HG02884 (cell line): ENCODE measurements at regions not wholly inside any gene's neighbourhood (a gene's known extent, or its start where the extent isn't known, plus 50 kb on each side); places are given as distances from the start of the nearest gene placed in this dataset.
A peak's percentile ranks its signal among the peaks of the same experiment; 100 is the strongest.

Experiments
- ATAC-seq: cut with Tn5 transposase; IDR thresholded peaks from one replicate; pipeline ENCODE4 v1.9.1; 2021; ENCODE audit warnings: mild to moderate bottlenecking, moderate library complexity; ENCODE audit not compliant: unreplicated experiment

DNA sequence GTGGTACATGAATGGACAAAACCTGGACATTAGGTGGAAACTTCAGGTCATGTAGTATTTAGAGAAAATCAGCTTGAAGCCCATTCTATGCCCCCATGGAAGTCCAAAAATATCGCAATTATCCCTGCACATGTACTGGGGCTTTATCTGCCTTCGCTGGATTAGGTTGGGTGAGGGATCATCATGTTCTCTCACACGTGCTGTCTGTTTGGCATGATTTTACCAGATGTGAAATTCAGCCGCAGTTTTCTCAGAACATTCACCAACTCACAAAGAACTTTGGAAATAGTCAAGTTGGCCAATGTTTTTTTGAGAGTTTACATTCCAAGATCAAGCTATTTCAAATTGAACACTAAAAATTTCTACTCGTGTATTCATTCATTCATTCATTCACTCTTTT is 459.8 kb upstream of the CITED2 start:
- no peak for ATAC-seq

DNA sequence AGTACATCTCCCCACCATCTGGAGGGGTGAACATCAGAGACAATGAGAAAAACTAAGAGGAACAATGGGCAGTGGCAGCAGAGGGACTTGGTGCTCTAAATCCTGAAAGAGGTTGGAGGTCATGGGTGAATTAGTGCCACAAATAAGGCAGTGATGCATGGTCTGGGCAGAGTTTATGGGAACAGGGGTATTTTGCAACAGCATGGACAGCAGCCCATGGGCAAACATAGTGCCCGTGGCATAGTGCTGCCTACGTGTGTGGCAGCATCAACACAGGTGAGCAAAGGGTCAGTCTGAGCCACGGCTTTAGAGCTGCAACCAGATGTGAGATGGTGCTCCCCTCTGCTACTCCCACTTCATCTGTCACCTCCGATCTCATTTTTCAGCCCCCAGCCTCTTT is 459.1 kb upstream of the CITED2 start:
- no peak for ATAC-seq

DNA sequence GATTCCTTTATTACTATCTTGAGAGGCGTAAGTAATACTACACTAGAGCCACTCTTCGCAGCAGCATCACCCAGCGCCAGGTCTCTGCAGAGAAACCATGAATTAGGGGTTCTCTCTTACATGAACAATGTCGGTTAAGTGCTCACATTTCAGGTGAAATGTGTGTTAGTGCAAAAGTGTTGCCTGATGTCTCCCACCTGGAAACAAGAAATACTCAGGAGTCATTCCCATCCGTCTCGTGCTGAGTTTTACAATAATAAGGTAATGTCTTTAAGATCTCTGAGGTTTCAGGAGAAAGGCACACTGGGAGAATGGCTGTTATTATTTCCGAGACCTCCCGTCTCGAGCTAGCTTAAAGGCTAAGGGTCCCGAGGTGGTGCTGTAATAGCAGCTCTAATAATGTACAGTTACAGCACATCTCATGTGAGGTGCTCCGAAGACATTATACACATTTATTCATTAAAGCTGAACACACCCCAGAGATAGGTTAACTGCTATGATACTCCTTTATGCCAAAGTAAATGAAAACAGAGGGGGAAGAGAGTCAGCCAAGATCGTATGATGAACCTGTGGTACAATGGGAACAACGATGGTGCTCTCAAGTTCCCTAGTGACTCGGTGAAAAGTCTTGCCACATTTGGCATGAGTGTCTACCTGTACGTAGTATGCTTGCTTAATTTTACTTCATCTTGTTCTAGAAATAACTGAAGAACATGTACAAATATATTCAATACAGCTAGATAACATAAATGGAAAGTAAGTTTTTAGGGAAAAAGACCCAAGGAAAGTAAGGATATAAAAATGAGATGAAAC is 458.3 kb upstream of the CITED2 start:
- ATAC-seq = no peak

DNA sequence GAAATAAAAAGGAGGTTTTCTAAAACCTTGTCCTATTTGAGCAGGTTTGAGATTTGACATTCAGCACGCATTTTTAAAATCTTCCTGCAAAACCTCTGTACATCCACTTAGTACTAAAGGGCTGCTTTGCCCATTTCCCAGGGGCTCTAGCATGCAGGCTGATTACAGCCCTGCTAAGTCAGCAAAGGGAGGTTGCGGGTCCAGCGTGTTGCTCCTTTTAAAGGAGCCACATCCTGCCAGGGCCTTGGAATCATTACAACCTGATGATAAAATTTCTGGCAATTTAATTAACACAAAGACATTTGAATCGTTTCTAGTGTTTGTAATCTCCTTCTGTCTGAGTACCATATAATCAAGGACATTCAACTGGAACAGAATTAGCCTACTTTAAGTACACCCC is 455.1 kb upstream of the CITED2 start:
- ATAC-seq = no peak

DNA sequence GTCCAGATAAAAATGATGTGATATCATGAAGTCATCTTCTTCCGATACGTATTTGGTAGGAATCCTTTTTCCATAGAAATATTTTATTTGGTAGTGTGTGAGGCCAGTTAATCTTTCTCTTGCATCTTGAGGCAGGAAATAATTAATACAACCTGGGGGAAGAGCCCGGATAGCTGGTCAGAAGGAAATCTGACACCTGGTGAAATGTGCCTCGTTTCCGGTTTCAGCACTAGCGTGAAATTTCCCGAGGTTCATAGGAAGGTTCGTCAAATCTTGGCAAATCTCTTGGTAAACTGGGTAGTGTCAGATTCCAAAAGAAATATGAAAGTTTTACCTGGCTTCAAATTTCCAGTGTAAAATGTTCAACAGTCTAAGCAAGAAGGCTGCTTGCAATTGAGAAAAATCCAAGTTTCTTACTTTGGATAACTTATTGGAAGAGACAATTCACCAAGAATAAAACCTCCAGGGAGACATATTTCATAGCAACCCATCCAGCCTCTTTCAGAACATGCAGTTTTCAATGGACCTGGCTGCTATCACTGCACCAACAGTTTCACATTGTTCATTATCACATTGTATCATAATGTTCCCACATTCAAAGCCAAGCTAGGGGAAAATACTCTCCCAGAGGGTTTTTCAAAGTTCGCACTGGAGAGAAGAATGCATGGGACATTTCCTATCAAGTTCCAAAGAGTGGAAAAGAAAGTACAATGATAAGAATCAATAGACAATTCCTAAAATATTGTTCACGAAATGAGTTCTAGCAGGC is 454.5 kb upstream of the CITED2 start:
- ATAC-seq = no peak

DNA sequence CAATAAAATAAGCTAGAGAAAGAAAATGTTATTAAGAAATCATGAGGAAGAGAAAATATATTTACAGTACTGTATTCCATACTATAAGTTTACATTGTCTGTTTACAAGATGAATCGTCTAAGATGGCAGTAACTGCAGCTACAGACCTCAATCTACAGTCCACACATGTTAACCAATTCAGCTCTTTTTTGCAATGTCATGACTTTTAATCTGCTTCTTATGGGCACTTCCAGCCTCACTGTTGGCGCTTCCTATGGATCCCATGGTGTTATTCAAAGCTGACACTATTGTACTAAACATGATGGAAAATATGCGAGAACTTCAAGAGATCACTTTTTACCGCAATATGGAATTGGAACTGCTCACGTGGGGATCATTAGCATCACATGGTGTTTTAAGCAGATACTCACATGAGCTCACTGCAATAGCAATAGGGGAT is 451.5 kb upstream of the CITED2 start:
- no peak for ATAC-seq

DNA sequence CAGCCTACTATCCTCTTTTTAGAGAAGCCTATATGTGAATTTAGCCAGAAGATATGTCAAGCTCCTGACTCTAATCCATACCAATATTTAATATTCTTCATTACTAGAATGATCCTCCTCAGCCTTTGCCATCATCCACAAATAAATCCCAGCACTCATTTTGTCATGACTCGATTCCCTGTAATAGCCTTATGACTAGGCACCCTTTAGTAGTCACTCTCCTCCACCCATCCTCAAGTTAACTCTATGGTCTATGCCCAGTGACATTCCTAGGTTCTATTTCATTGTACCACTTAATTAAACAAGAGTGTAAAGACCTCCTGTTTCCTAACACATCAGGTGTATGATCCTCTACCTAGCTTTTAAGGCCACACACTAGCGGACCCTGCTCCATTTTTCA is 450.4 kb upstream of the CITED2 start:
- ATAC-seq = no peak

DNA sequence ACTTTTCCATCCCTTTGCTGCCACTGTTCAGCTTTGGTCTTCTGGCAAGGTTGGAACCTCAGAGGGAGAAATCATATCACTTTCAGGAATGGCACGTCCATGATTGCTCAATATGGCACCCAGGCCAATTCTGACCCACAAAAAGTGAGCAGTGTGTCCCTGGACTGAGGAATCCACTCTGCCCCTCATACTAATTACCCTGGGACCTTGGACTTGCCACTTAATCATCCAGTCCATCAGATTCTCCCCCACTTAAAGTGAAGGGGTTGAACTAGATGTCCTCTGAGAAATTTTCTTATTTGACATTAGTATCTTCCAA is 449.3 kb upstream of the CITED2 start:
- no peak for ATAC-seq

DNA sequence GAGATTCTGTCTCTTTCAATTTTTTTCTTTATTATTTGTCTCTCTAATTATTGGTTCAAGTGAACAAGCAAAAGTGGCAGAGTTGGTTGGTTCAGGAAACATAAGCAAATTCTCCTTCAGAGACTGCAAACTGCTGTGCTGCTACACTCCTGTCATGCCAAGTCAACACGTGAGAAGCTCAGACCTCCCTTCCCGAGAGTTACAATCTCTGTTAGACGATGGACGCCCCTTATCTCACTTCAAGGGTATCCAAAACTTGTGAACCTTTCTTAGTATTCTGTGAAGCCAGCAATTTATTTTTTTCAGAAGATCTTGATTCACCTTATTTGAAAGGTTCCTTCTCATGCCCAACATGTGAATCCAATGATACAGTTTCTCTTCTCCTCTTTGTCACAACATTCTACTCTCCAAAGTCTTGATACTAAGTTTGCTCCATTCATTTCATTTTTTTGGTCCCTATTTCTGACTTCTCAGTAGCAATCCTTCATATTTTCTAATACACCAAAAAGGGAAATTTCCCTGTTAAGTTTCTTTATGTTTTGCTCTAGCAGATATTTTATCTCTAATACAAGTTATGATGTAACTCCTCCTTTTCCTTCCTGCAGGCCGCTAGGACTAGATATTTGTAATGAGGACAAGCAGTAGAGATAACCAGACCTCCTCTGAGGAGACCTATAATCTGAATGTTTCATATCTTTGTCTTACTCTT is 448.8 kb upstream of the CITED2 start:
- no peak for ATAC-seq

DNA sequence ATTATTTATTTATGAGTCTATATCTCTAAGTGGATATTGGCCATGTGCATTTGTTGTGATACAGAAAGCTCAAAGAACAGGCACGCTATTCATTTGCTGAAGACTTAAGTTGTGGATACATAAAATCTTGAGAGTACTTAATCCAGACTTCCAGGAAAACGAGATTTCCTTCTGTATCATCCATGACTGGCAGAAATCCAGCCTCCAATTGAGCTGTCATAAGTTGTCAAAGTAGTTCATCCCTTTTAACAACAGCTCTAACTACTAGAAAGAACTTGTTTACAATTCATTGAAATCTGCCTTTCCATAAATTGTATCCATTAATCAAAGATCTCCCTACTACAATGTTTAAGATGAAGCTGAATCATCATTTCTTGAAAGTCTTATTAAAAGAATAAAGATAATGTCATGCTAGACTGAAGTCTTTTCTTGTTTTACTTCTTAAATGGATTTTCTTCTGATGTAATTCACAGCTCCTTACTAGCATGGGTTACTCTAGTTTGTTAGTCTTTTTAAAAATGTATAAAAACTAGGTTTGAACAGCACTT is 447.3 kb upstream of the CITED2 start:
- no peak for ATAC-seq

DNA sequence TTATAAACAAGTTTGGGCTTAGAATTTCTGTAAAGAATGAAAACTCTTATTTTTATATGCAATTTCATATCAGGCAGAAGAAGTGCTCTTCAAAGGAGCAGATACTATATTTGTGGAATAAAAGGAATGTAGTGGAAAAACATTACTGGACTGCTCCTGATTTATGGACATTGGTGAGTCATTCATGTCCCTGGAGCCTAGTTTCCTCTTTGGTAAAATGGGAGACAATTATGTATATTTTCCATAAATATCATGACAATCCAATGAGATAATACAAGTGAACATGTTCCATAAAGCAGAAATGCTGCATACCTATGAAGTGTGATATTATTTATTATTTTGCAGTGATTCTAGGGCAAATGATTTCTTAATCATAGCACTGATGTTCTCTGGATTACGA is 445.8 kb upstream of the CITED2 start:
- ATAC-seq = no peak

DNA sequence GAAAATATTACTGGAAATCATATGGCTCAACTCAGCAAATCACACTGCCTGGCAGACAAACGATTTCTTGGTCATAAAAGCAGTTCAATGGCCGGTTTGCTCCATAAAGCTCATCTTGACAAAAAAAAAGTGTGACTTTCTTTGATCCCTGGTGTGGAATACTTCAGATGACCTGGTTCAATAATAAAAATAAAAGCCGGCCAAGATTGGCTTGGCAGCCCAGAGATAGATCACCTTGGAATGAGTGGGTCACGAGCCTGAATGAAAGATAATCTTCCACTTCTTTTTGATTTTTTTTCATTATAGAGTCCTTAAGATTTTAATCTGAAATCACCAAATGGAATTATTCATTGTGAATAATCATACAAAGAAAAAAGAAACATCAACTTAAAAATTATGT is 445.3 kb upstream of the CITED2 start:
- ATAC-seq = no peak

DNA sequence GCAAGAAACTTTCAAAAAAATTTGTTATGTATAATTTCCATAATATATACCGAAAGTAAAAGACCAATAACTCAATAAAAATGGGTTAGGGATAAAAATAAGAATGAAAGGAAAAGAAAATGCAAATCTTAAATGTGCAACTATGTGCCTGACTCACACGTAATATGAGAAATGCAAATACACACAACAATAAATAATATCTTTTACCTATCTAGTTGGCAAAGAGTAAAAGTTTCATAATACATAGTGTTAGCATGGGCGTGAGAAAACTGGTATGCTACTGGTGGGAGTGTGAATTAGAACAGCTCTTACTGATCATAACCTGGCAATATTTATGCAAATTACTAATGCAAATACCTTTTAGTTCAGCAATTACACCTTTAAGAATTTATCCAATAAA is 438.5 kb upstream of the CITED2 start:
- no peak for ATAC-seq

DNA sequence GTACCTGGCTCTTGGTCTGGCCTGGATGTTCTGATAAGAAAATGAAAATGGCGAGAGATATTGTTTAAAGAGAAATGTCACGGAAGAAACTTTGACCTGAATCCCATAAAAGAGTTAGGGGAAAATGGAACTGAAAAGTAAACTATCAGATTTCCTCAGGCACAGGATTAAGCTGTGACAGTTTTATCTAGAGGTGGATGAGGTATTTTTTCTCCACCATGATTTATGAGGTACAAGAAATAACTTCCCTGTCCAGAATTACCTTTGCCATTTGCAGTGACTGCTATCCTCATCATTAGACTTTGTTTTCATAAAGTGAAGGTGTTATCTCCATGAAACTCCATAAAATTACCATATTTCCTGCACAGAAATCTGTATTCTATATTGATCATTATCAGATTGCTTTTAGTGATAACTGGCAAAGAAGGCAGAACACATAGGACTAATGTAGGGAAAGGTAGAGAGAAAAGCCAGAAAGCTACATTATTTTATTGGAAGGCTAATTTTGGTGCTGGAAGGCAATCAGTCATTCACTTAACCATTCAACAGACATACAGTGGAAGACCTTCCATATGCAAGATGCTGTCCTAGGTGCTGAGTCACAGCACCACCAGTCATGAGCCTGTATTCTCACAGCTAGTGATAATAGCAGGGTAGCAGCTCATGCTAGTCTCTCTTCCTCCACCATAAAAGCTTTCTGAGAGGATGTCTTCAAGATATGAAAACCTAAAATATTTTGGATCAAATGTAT is 427.3 kb upstream of the CITED2 start:
- ATAC-seq = no peak

DNA sequence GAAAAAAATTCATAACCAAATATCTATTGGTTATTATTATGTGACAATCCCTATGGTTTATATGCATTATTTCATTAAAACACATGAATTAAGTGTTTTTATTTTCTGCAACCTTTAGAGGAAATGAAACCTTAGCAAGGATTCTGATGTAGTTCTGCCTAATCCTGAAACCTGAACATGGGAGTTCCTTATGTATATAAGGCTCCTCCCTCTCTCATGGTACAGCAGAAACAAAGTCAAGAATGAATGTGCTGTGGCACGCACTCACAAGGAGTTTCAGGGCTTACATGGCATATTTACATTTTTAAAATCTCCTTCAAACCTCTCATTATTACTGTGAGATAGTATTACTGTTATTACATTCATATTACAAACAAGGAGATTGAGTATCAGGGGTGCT is 426.4 kb upstream of the CITED2 start:
- peak; percentile 98 for ATAC-seq

DNA sequence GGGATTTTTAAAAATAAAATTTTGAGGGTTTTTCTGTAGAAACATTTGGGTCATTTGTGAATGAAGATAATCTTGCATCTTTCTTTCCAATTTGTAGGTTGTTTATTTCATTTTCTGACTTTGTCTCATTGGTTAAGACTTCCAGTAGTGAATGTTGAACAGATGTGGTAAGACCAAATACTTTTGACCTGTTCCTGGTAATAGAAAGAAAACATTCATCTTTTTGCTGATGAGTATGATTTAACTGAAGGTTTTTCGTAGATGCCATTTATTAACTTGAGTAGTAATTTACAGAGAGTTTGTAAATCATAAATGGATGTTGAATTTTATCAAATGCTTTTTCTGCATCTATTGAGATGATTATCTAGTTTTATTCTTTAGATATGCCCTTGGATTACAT is 416.1 kb upstream of the CITED2 start:
- ATAC-seq = no peak

DNA sequence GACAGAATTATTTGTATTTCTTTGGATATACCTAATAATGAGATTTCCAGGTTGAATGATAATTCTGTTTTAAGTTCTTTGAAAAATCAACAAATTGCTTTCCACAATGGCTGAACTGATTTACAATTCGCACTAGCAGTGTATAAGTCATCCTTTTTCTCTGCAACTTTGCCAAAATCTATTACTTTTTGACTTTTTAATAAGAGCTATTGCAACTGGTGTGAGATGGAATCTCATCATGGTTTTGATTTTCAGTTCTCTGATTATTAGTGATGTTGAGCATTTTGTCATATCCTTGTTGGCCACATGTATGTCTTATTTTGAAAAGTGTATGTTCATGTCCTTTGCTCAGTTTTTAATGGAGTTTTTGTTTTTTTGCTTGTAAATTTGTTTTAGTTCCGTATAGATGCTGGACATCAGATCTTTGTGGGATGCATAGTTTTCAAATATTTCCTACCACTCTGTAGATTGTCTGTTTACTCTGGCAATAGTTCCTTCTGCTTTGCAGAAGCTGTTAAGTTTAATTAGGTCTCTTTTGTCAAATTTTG is 409.8 kb upstream of the CITED2 start:
- no peak for ATAC-seq

DNA sequence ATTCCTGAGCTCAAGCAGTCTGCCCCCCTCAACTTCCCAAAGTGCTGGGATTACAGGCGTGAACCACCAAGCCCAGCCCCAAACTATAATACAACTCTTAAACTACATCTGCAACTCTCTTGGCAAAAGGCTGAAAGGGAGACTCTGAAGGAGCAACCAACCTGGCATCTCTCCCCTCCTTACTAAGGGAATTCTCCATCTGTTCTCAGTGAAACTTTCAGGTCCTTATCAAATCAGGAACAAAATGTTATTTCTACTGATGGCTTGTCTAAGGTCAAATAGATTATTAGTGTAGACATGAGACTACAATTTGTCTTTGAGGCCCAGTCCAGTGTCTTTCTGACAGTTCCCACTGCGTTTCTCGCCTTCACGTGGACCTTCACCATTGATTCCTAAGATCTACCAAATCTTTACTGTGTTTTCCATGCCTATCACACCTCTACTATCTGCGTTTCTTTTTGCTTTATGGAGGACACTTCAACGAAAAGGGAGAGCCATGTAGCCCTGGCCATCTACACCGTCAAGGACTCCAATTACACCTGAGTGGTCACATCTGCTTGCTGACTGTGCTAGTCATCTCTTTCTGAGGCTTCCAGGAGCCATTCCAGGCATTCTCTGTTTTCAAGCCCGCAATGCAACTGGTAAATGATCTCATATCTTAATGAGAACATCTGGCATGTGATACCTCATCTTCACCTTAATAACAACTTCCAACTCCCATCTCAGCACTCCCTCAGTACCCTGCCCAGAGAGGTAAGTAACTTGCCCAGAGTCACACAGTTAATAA is 405.7 kb upstream of the CITED2 start:
- ATAC-seq = no peak

DNA sequence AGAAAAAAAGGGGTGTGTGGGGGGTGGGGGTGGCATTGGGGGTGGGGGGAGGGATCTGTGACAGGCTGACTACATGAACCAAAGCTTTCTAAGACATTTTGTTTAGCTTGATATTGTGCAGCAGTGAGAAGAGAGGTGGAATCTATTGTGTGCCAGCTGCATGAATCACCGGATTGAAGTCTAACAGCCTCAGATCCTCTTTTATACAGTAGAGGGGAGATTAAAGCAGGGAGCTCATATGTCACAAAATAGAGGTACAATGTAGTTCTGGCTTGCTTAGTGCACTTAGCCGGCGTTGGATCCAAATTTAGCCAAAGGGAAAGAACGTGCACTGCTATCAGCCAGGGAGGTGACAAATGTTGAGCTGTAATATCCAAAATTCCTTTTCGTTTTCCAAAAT is 404.2 kb upstream of the CITED2 start:
- ATAC-seq = no peak

DNA sequence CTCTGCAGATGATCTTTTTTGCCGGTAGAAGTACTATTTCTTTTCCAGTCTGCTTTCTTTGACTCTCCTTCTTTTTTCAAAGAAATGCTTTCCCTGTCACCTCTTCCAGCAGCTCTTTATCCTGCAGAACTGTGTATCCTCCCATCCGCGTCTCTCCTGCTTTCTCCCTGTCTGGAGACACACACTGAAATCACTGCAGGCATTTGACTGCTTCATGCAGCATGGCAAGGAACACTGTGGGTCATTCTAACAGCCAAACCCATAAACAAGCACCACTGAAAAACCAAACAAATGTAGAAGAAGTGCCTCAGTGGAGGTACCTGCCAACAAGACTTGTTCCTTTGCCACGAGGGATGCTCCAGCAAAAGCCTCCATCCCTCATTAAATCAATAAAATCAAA is 403.7 kb upstream of the CITED2 start:
- no peak for ATAC-seq
